ENCODE measurements at regions not wholly inside any gene's neighbourhood (a gene's known extent, or its start where the extent isn't known, plus 50 kb on each side); places are given as distances from the start of the nearest gene placed in this dataset.
"Not testable (repeated sequence)": the region's sequence is repeated elsewhere in the genome, so short reads cannot be mapped to it uniquely, and the experiment has no call there.

- TF ChIP-seq, protein P1, sequence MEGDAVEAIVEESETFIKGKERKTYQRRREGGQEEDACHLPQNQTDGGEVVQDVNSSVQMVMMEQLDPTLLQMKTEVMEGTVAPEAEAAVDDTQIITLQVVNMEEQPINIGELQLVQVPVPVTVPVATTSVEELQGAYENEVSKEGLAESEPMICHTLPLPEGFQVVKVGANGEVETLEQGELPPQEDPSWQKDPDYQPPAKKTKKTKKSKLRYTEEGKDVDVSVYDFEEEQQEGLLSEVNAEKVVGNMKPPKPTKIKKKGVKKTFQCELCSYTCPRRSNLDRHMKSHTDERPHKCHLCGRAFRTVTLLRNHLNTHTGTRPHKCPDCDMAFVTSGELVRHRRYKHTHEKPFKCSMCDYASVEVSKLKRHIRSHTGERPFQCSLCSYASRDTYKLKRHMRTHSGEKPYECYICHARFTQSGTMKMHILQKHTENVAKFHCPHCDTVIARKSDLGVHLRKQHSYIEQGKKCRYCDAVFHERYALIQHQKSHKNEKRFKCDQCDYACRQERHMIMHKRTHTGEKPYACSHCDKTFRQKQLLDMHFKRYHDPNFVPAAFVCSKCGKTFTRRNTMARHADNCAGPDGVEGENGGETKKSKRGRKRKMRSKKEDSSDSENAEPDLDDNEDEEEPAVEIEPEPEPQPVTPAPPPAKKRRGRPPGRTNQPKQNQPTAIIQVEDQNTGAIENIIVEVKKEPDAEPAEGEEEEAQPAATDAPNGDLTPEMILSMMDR (IDR thresholded peaks at IDR 0.05): not testable (repeated sequence)
- TF ChIP-seq EP300 (IDR thresholded peaks at IDR 0.05): not testable (repeated sequence)
These were observed 55.4 kb upstream of the RAB6C start for GRCh38 chr2:129924115-129924514.

Measured in gastroesophageal sphincter (tissue), 3 donors.